HCT116 (cell line): ENCODE measurements at regions not wholly inside any gene's neighbourhood (a gene's known extent, or its start where the extent isn't known, plus 50 kb on each side); places are given as distances from the start of the nearest gene placed in this dataset.

Experiments used
- ATAC-seq: fragments of 200-7000 bp; cut with Tn5 transposase; 2 replicates; pipeline ENCODE4 v1.9.1; 2020; ENCODE audit warnings: mild to moderate bottlenecking, moderate library complexity
- BruUV-seq: library from RNA; stranded (reverse); fragments of 400-500 nt; replicated peaks from 2 replicates; lab custom pipeline; 2021; lab: Mats Ljungman, UMichigan
- CTCF ChIA-PET: fragments of 300-600 bp; sonication (Branson Sonifier 250); formaldehyde crosslinking; loops from one replicate; lab custom pipeline; 2021; ENCODE audit warnings: antibody characterized with exemption; lab: Charles Lee
- POLR2A ChIA-PET: fragments of 300-600, 350-600 bp; sonication (Branson Sonifier 250); formaldehyde crosslinking; loops from one replicate; lab custom pipeline; 2021; ENCODE audit warnings: antibody characterized with exemption; lab: Charles Lee
- RAD21 ChIA-PET, 2 experiments: fragments of 300-600 bp; sonication (Branson Sonifier 250); formaldehyde crosslinking; loops; one replicate each; lab custom pipeline; 2023; ENCODE audit warnings: low total read pairs in 2 of 2; ENCODE audit not compliant: uncharacterized antibody in 2 of 2, unreplicated experiment in 2 of 2, low non-redundant PET in 1 of 2; lab: Charles Lee
- DNase-seq: peaks from one replicate; pipeline ENCODE4 v3.0.0-alpha.2; 2010; ENCODE audit warnings: low read depth, low spot score
- H2AFZ ChIP-seq: fragments of 200-600 bp; shearing (Covaris generic), sonication (generic); 2 replicates; pipeline ENCODE4 v1.6.1; 2017; ENCODE audit warnings: low read depth, mixed run types, mixed read lengths, antibody characterized with exemption, low read length; ENCODE audit not compliant: poor library complexity, severe bottlenecking
- H3K27ac ChIP-seq: 2 replicates; pipeline ENCODE4 v1.5.1; 2012; ENCODE audit warnings: low read depth, low read length
- H3K27me3 ChIP-seq: fragments of 200-600 bp; sonication (generic); 2 replicates; pipeline ENCODE4 v1.6.1; 2016; ENCODE audit warnings: mixed run types, low read length, mixed read lengths; ENCODE audit not compliant: insufficient read depth
- H3K36me3 ChIP-seq, 2 experiments: fragments of 200-500 bp in 1 of 2; fragments of 200-600 bp in 1 of 2; sonication (Bioruptor generic) in 1 of 2; sonication (generic) in 1 of 2; 2 replicates each; pipeline versions ENCODE4 v1.5.1 to v1.6.1; 2014 to 2016; ENCODE audit warnings: low read length in 2 of 2, inconsistent platforms in 1 of 2, mixed read lengths in 1 of 2, mixed run types in 1 of 2; ENCODE audit not compliant: insufficient read depth in 2 of 2, control insufficient read depth in 1 of 2
- H3K4me1 ChIP-seq, 2 experiments: fragments of 200-600 bp in 1 of 2; sonication (generic) in 1 of 2; 2 replicates each; pipeline versions ENCODE4 v1.5.1 to v1.6.1; 2012 to 2017; ENCODE audit warnings: low read length in 2 of 2, inconsistent platforms in 1 of 2, mild to moderate bottlenecking in 1 of 2, mixed read lengths in 1 of 2, mixed run types in 1 of 2, moderate library complexity in 1 of 2; ENCODE audit not compliant: insufficient read depth in 2 of 2, control insufficient read depth in 1 of 2
- H3K4me2 ChIP-seq: fragments of 200-600 bp; sonication (generic); 2 replicates; pipeline ENCODE4 v1.6.1; 2017; ENCODE audit warnings: mixed run types, low read length, mixed read lengths
- H3K4me3 ChIP-seq, 2 experiments: fragments of 200-600 bp in 1 of 2; sonication (generic) in 1 of 2; replicated peaks in 1 of 2; 2 replicates each; pipeline ENCODE4 v1.5.1; 2011 to 2016; ENCODE audit warnings: low read length in 2 of 2, control low read depth in 1 of 2, low read depth in 1 of 2, mild to moderate bottlenecking in 1 of 2, mixed read lengths in 1 of 2, mixed run types in 1 of 2
- H3K79me2 ChIP-seq: fragments of 200-600 bp; sonication (generic); 2 replicates; pipeline ENCODE4 v1.6.1; 2017; ENCODE audit warnings: mild to moderate bottlenecking, mixed run types, low read length, moderate library complexity, mixed read lengths; ENCODE audit not compliant: insufficient read depth
- H3K9ac ChIP-seq: fragments of 200-600 bp; sonication (generic); 2 replicates; pipeline ENCODE4 v1.6.1; 2016; ENCODE audit warnings: low read length, mixed read lengths
- H3K9me2 ChIP-seq: fragments of 200-600 bp; sonication (generic), shearing (Covaris generic); 2 replicates; pipeline ENCODE4 v1.6.1; 2017; ENCODE audit warnings: mixed run types, mild to moderate bottlenecking, moderate library complexity; ENCODE audit not compliant: insufficient read depth
- H3K9me3 ChIP-seq, 2 experiments: fragments of 200-500 bp in 1 of 2; fragments of 200-600 bp in 1 of 2; sonication (Bioruptor generic) in 1 of 2; sonication (generic) in 1 of 2; 2 replicates each; pipeline ENCODE4 v1.6.1; 2014 to 2017; ENCODE audit warnings: low read length in 2 of 2, mixed read lengths in 2 of 2, inconsistent platforms in 1 of 2, low read depth in 1 of 2, mild to moderate bottlenecking in 1 of 2, mixed run types in 1 of 2, moderate library complexity in 1 of 2; ENCODE audit not compliant: control insufficient read depth in 1 of 2, insufficient read depth in 1 of 2
- H4K20me1 ChIP-seq: fragments of 200-600 bp; sonication (generic), shearing (Covaris generic); 2 replicates; pipeline ENCODE4 v1.6.1; 2017; ENCODE audit warnings: mixed run types, mild to moderate bottlenecking, moderate library complexity; ENCODE audit not compliant: insufficient read depth
- CBX3 ChIP-seq: IDR thresholded peaks from 2 replicates; pipeline ENCODE4 v1.6.1; 2012; ENCODE audit warnings: low read depth
- CEBPB ChIP-seq: IDR thresholded peaks from 2 replicates; pipeline ENCODE4 v1.6.1; 2012; ENCODE audit warnings: low read depth
- EGR1 ChIP-seq: IDR thresholded peaks from 2 replicates; pipeline ENCODE4 v1.6.1; 2012; ENCODE audit warnings: low read depth
- ELF1 ChIP-seq: IDR thresholded peaks from 2 replicates; pipeline ENCODE4 v1.6.1; 2012; ENCODE audit warnings: low read depth, borderline replicate concordance
- EZH2phosphoT487 ChIP-seq: fragments of 200-600 bp; IDR thresholded peaks from 2 replicates; pipeline ENCODE4 v1.6.1; 2018; ENCODE audit warnings: antibody characterized with exemption, borderline replicate concordance
- JUND ChIP-seq: IDR thresholded peaks from 2 replicates; pipeline ENCODE4 v1.6.1; 2012
- POLR2A ChIP-seq: IDR thresholded peaks from 2 replicates; pipeline ENCODE4 v1.7.0; 2011; ENCODE audit warnings: borderline replicate concordance; ENCODE audit not compliant: insufficient read depth, insufficient read length; ENCODE audit errors: extremely low read depth
- POLR2AphosphoS5 ChIP-seq: IDR thresholded peaks from 2 replicates; pipeline ENCODE4 v1.6.1; 2011; ENCODE audit warnings: mild to moderate bottlenecking, low read depth, low read length, moderate library complexity
- TCF7L2 ChIP-seq: IDR thresholded peaks from 2 replicates; pipeline ENCODE4 v1.7.0; 2011; ENCODE audit warnings: borderline replicate concordance, inconsistent platforms; ENCODE audit not compliant: insufficient read depth, insufficient read length; ENCODE audit errors: extremely low read depth
- ZNF274 ChIP-seq: fragments of 200-500 bp; sonication (Bioruptor generic); IDR thresholded peaks from 2 replicates; pipeline ENCODE4 v1.6.1; 2014; ENCODE audit warnings: mild to moderate bottlenecking, low read depth, low read length, inconsistent platforms
- intact Hi-C: fragments of 100-400 bp; cut with micrococcal nuclease; formaldehyde crosslinking; loops from 2 replicates; pipeline ENCODE4 v1.10.0; 2022
- TF ChIP-seq, protein P1 (sequence below): IDR thresholded peaks from 2 replicates; pipeline ENCODE4 v1.6.1; 2012
- TF ChIP-seq, protein P2 (sequence below), 3 experiments: fragments of 200-600 bp in 1 of 3; sonication (generic) in 1 of 3; IDR thresholded peaks in 2 of 3; conservative IDR thresholded peaks in 1 of 3; 2 replicates each; pipeline ENCODE4 v1.5.1; 2012 to 2017; ENCODE audit warnings: low read depth in 2 of 3, low read length in 2 of 3, antibody characterized with exemption in 1 of 3, borderline replicate concordance in 1 of 3, control low read depth in 1 of 3, mild to moderate bottlenecking in 1 of 3, mixed read lengths in 1 of 3, mixed run types in 1 of 3, moderate library complexity in 1 of 3; ENCODE audit not compliant: insufficient read depth in 1 of 3
- TF ChIP-seq, protein P3 (sequence below): IDR thresholded peaks from 2 replicates; pipeline ENCODE4 v1.6.1; 2012

DNA sequence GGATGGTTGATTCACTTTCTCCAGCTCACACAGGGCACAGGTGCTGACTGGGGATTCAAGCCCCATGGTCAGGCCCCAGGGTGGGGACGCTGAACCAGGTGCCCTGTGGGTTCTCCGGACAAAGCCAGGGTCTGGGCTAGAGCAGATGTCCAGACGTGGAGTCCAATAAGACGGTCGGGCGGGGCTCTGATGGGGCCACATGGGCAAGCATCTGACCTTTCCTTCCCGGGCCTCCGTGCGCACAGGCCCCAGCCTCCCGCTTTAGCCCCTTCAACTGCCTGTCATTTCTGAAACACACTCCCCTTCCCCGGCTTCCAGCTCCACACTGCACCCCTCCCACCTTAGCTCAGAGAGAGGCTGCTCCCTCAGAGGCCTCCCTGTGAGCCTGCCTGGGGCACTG is 153.0 kb upstream of the PPP2R2D start:
- RAD21 ChIA-PET, result no interaction called here
- Histone ChIP-seq H4K20me1 (no peaks in the 10 kb centered on the region), H3K9ac (no peak overlapping the region), H3K4me3 (no peak overlapping the region), H3K4me2 (no peak overlapping the region), H3K27ac (no peak overlapping the region), H3K36me3 (no peaks in the 10 kb centered on the region), H3K27me3 (no peaks in the 10 kb centered on the region), H3K9me2 (no peaks in the 10 kb centered on the region), H2AFZ (no peak overlapping the region), H3K9me3 (no peaks in the 10 kb centered on the region), H3K79me2 (no peaks in the 10 kb centered on the region), H3K4me1 (no peaks in the 10 kb centered on the region)
- intact Hi-C loops, result no loop called here
- TF ChIP-seq POLR2A (no peak), ZNF274 (no peak), ELF1 (no peak), CEBPB (no peak), CBX3 (no peak), JUND (no peak)
- TF ChIP-seq, protein P1, sequence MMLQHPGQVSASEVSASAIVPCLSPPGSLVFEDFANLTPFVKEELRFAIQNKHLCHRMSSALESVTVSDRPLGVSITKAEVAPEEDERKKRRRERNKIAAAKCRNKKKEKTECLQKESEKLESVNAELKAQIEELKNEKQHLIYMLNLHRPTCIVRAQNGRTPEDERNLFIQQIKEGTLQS, result no peak
- TF ChIP-seq, protein P2, sequence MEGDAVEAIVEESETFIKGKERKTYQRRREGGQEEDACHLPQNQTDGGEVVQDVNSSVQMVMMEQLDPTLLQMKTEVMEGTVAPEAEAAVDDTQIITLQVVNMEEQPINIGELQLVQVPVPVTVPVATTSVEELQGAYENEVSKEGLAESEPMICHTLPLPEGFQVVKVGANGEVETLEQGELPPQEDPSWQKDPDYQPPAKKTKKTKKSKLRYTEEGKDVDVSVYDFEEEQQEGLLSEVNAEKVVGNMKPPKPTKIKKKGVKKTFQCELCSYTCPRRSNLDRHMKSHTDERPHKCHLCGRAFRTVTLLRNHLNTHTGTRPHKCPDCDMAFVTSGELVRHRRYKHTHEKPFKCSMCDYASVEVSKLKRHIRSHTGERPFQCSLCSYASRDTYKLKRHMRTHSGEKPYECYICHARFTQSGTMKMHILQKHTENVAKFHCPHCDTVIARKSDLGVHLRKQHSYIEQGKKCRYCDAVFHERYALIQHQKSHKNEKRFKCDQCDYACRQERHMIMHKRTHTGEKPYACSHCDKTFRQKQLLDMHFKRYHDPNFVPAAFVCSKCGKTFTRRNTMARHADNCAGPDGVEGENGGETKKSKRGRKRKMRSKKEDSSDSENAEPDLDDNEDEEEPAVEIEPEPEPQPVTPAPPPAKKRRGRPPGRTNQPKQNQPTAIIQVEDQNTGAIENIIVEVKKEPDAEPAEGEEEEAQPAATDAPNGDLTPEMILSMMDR (IDR thresholded peaks at IDR 0.05 in 2 of 3, conservative IDR thresholded peaks at IDR 0.05 in 1 of 3; ENCODE audit: borderline replicate concordance in 1 of 3, insufficient read depth in 1 of 3, low read depth in 2 of 3, low read length in 2 of 3), result no peak
- CTCF ChIA-PET, result no interaction called here
- DNase-seq (no peak), ATAC-seq (no peak)
- POLR2A ChIA-PET, result no interaction called here
- BruUV-seq, result no TSS peak

DNA sequence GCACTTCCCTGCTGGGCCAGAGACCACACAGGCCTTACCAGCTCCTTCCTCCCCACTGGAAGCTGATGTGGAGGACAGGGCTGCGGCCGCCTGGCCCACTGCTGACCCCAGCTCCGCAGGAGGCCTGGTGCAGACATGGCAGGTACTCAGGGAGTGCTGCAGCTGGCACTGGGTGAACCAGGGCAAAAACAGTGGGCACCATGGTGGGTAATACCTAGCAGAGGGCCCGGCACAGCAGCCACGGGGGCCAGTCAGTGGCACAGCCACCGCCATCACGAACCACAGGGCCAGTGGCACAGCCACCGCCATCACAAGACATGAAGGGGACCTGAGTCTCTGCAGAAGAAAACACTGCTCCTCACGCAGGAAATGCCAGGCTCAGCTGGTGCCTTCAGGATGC is 152.6 kb upstream of the PPP2R2D start:
- H3K4me2 ChIP-seq, result no peak overlapping the region
- no peak overlapping the region for H3K4me3 ChIP-seq
- no peaks in the 10 kb centered on the region for H3K27me3 ChIP-seq
- H2AFZ ChIP-seq, result no peak overlapping the region
- intact Hi-C loops, result no loop called here
- DNase-seq (no peak), ATAC-seq (no peak)
- no peaks in the 10 kb centered on the region for H3K36me3 ChIP-seq
- ChIA-PET POLR2A (no interaction called here), CTCF (no interaction called here), RAD21 (no interaction called here)
- no peaks in the 10 kb centered on the region for H4K20me1 ChIP-seq
- H3K27ac ChIP-seq, result no peak overlapping the region
- no peak for TF ChIP-seq EGR1
- TF ChIP-seq CEBPB, result no peak
- no peak for TF ChIP-seq TCF7L2
- no peak for TF ChIP-seq ZNF274
- TF ChIP-seq POLR2AphosphoS5, result no peak
- TF ChIP-seq, protein P1, result no peak
- TF ChIP-seq EZH2phosphoT487, result no peak
- TF ChIP-seq ELF1, result no peak
- TF ChIP-seq, protein P2 (IDR thresholded peaks at IDR 0.05 in 2 of 3, conservative IDR thresholded peaks at IDR 0.05 in 1 of 3; ENCODE audit: borderline replicate concordance in 1 of 3, insufficient read depth in 1 of 3, low read depth in 2 of 3, low read length in 2 of 3), result no peak
- TF ChIP-seq, protein P3, sequence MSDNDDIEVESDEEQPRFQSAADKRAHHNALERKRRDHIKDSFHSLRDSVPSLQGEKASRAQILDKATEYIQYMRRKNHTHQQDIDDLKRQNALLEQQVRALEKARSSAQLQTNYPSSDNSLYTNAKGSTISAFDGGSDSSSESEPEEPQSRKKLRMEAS, result no peak
- no peaks in the 10 kb centered on the region for H3K4me1 ChIP-seq
- H3K79me2 ChIP-seq, result no peaks in the 10 kb centered on the region
- BruUV-seq, result no TSS peak
- H3K9ac ChIP-seq, result no peak overlapping the region
- no peaks in the 10 kb centered on the region for H3K9me3 ChIP-seq
- no peaks in the 10 kb centered on the region for H3K9me2 ChIP-seq
